CD4-positive, alpha-beta memory T cell (primary cell): ENCODE measurements at regions not wholly inside any gene's neighbourhood (a gene's known extent, or its start where the extent isn't known, plus 50 kb on each side); places are given as distances from the start of the nearest gene placed in this dataset.

Experiments used
- CTCF ChIA-PET: fragments of 350-600 bp; sonication (Branson Sonifier 250); formaldehyde crosslinking; loops from one replicate; lab custom pipeline; 2021; ENCODE audit warnings: inconsistent platforms; ENCODE audit not compliant: partially characterized antibody; lab: Charles Lee
- POLR2A ChIA-PET: fragments of 350-600 bp; sonication (Branson Sonifier 250); formaldehyde crosslinking; loops from one replicate; lab custom pipeline; 2021; ENCODE audit not compliant: partially characterized antibody; lab: Charles Lee
- DNase-seq, 5 donors: peaks; one replicate each; pipeline versions ENCODE4 v3.0.0 to v3.0.0-alpha.2; 2020 to 2022; ENCODE audit warnings: mixed read lengths in 1 of 5
- H3K27ac ChIP-seq: one replicate; pipeline ENCODE4 v1.7.0; 2013; ENCODE audit warnings: low read depth, low read length
- H3K27me3 ChIP-seq: 2 replicates; pipeline ENCODE4 v1.7.0; 2013; ENCODE audit warnings: mild to moderate bottlenecking, low read length, moderate library complexity; ENCODE audit not compliant: insufficient read depth
- H3K36me3 ChIP-seq: 2 replicates; pipeline ENCODE4 v1.7.0; 2013; ENCODE audit warnings: mild to moderate bottlenecking, low read length, moderate library complexity; ENCODE audit not compliant: insufficient read depth
- H3K4me1 ChIP-seq: 2 replicates; pipeline ENCODE4 v1.7.0; 2013; ENCODE audit warnings: mild to moderate bottlenecking, low read length, moderate library complexity; ENCODE audit not compliant: insufficient read depth
- H3K4me3 ChIP-seq, 2 donors: one replicate each; pipeline ENCODE4 v1.7.0; 2013; ENCODE audit warnings: low read length in 2 of 2, mild to moderate bottlenecking in 1 of 2
- H3K9me3 ChIP-seq, 2 donors: one replicate each; pipeline ENCODE4 v1.7.0; 2013; ENCODE audit warnings: low read length in 2 of 2, control low read depth in 1 of 2; ENCODE audit not compliant: control insufficient read depth in 1 of 2
- H3K27ac Mint-ChIP-seq, 7 donors: one replicate each; pipeline ENCODE4 v1.8.0; 2020 to 2021; ENCODE audit warnings: mixed read lengths in 7 of 7, mild to moderate bottlenecking in 6 of 7, inconsistent platforms in 3 of 7, moderate library complexity in 3 of 7
- H3K27me3 Mint-ChIP-seq, 2 donors: one replicate each; pipeline ENCODE4 v1.8.0; 2020 to 2021; ENCODE audit warnings: mixed read lengths in 2 of 2
- H3K36me3 Mint-ChIP-seq, 2 donors: one replicate each; pipeline ENCODE4 v1.8.0; 2020 to 2021; ENCODE audit warnings: mixed read lengths in 2 of 2, inconsistent platforms in 1 of 2, mild to moderate bottlenecking in 1 of 2
- H3K4me1 Mint-ChIP-seq, 4 donors: one replicate each; pipeline ENCODE4 v1.8.0; 2020 to 2021; ENCODE audit warnings: mixed read lengths in 4 of 4, mild to moderate bottlenecking in 1 of 4
- H3K4me3 Mint-ChIP-seq, 8 donors: one replicate each; pipeline ENCODE4 v1.8.0; 2020 to 2021; ENCODE audit warnings: mixed read lengths in 8 of 8, mild to moderate bottlenecking in 7 of 8, moderate library complexity in 6 of 8, inconsistent platforms in 3 of 8
- H3K9me3 Mint-ChIP-seq, 8 donors: one replicate each; pipeline ENCODE4 v1.8.0; 2020 to 2021; ENCODE audit warnings: mixed read lengths in 8 of 8, mild to moderate bottlenecking in 5 of 8, inconsistent platforms in 3 of 8, moderate library complexity in 1 of 8
- intact Hi-C: fragments of 100-400 bp; cut with micrococcal nuclease; formaldehyde crosslinking; loops from one replicate; pipeline ENCODE4 v1.15.1; 2023

GRCh38 chr5:125587631-125588030 is 835.6 kb upstream of the GRAMD2B start:
- H3K4me1 ChIP-seq, result no peaks in the 10 kb centered on the region
- Mint-ChIP-seq H3K4me1 (no peaks in the 10 kb centered on the region), H3K4me3 (no peak overlapping the region), H3K9me3 (peaks cover 0 to 11% (median 4%) of the 10 kb centered on the region in 8 donors), H3K27me3 (no peaks in the 10 kb centered on the region), H3K36me3 (no peaks in the 10 kb centered on the region), H3K27ac (no peak overlapping the region)
- H3K27me3 ChIP-seq, result no peaks in the 10 kb centered on the region
- CTCF ChIA-PET, result no interaction called here
- POLR2A ChIA-PET, result no interaction called here
- intact Hi-C loops, result no loop called here
- H3K27ac ChIP-seq, result no peak overlapping the region
- peaks cover 0 to 4% of the 10 kb centered on the region in 2 donors for H3K9me3 ChIP-seq
- no peak for DNase-seq
- H3K4me3 ChIP-seq, result no peak overlapping the region
- H3K36me3 ChIP-seq, result no peaks in the 10 kb centered on the region

GRCh38 chr5:125592856-125593255 is 830.4 kb upstream of the GRAMD2B start:
- Mint-ChIP-seq H3K27ac (no peak overlapping the region), H3K4me1 (no peaks in the 10 kb centered on the region), H3K36me3 (no peaks in the 10 kb centered on the region), H3K9me3 (peaks cover 0 to 22% (median 6%) of the 10 kb centered on the region in 8 donors), H3K4me3 (no peak overlapping the region), H3K27me3 (no peaks in the 10 kb centered on the region)
- H3K27ac ChIP-seq, result no peak overlapping the region
- no peak overlapping the region for H3K4me3 ChIP-seq
- H3K9me3 ChIP-seq, result peaks cover 0 to 4% of the 10 kb centered on the region in 2 donors
- CTCF ChIA-PET, result no interaction called here
- H3K27me3 ChIP-seq, result no peaks in the 10 kb centered on the region
- POLR2A ChIA-PET, result no interaction called here
- intact Hi-C loops, result no loop called here
- H3K4me1 ChIP-seq, result no peaks in the 10 kb centered on the region
- no peaks in the 10 kb centered on the region for H3K36me3 ChIP-seq
- no peak for DNase-seq

- Mint-ChIP-seq H3K27ac (no peak overlapping the region), H3K9me3 (peaks cover 0 to 18% (median 6%) of the 10 kb centered on the region in 8 donors), H3K4me3 (no peak overlapping the region), H3K36me3 (no peaks in the 10 kb centered on the region), H3K4me1 (no peaks in the 10 kb centered on the region), H3K27me3 (no peaks in the 10 kb centered on the region)
- Histone ChIP-seq H3K27me3 (no peaks in the 10 kb centered on the region), H3K27ac (no peak overlapping the region), H3K36me3 (no peaks in the 10 kb centered on the region), H3K4me3 (no peak overlapping the region), H3K4me1 (no peaks in the 10 kb centered on the region), H3K9me3 (peaks cover 0 to 4% of the 10 kb centered on the region in 2 donors)
- ChIA-PET CTCF (no interaction called here), POLR2A (no interaction called here)
- intact Hi-C loops, result no loop called here
- DNase-seq, result no peak
Measured at GRCh38 chr5:125595095-125595494, 828.1 kb upstream of the GRAMD2B start.

GRCh38 chr5:125595845-125596244 is 827.4 kb upstream of the GRAMD2B start:
- H3K4me1 Mint-ChIP-seq, result no peaks in the 10 kb centered on the region
- no peak for DNase-seq
- Histone ChIP-seq H3K4me1 (no peaks in the 10 kb centered on the region), H3K4me3 (no peak overlapping the region), H3K27ac (no peak overlapping the region), H3K27me3 (no peaks in the 10 kb centered on the region), H3K9me3 (peaks cover 0 to 4% of the 10 kb centered on the region in 2 donors), H3K36me3 (no peaks in the 10 kb centered on the region)
- H3K36me3 Mint-ChIP-seq, result no peaks in the 10 kb centered on the region
- ChIA-PET CTCF (no interaction called here), POLR2A (no interaction called here)
- H3K9me3 Mint-ChIP-seq, result peaks cover 0 to 14% (median 6%) of the 10 kb centered on the region in 8 donors
- H3K27me3 Mint-ChIP-seq, result no peaks in the 10 kb centered on the region
- intact Hi-C loops, result no loop called here
- H3K4me3 Mint-ChIP-seq, result no peak overlapping the region
- no peak overlapping the region for H3K27ac Mint-ChIP-seq

- no peak overlapping the region for H3K27ac ChIP-seq
- intact Hi-C loops, result no loop called here
- no peaks in the 10 kb centered on the region for H3K4me1 Mint-ChIP-seq
- H3K27ac Mint-ChIP-seq, result no peak overlapping the region
- ChIA-PET POLR2A (no interaction called here), CTCF (no interaction called here)
- H3K4me1 ChIP-seq, result no peaks in the 10 kb centered on the region
- H3K27me3 ChIP-seq, result no peaks in the 10 kb centered on the region
- no peak for DNase-seq
- H3K4me3 ChIP-seq, result no peak overlapping the region
- no peaks in the 10 kb centered on the region for H3K27me3 Mint-ChIP-seq
- no peaks in the 10 kb centered on the region for H3K36me3 Mint-ChIP-seq
- H3K9me3 Mint-ChIP-seq, result peaks cover 0 to 15% (median 6%) of the 10 kb centered on the region in 8 donors
- no peaks in the 10 kb centered on the region for H3K9me3 ChIP-seq
- H3K4me3 Mint-ChIP-seq, result no peak overlapping the region
- H3K36me3 ChIP-seq, result no peaks in the 10 kb centered on the region
Measured at GRCh38 chr5:125597338-125597737, 825.9 kb upstream of the GRAMD2B start.

- H3K9me3 Mint-ChIP-seq, result peaks cover 0 to 10% (median 6%) of the 10 kb centered on the region in 8 donors
- CTCF ChIA-PET, result no interaction called here
Measured at GRCh38 chr5:125600559-125600958, 822.6 kb upstream of the GRAMD2B start.

GRCh38 chr5:125602184-125602583 is 821.0 kb upstream of the GRAMD2B start:
- intact Hi-C loops, result no loop called here
- no peak overlapping the region for H3K4me3 Mint-ChIP-seq
- H3K27ac Mint-ChIP-seq, result no peak overlapping the region
- Histone ChIP-seq H3K9me3 (no peaks in the 10 kb centered on the region), H3K27me3 (no peaks in the 10 kb centered on the region), H3K4me1 (no peaks in the 10 kb centered on the region), H3K27ac (no peak overlapping the region), H3K36me3 (no peaks in the 10 kb centered on the region), H3K4me3 (no peak overlapping the region)
- H3K4me1 Mint-ChIP-seq, result no peaks in the 10 kb centered on the region
- no peaks in the 10 kb centered on the region for H3K27me3 Mint-ChIP-seq
- ChIA-PET CTCF (no interaction called here), POLR2A (no interaction called here)
- DNase-seq, result no peak
- H3K9me3 Mint-ChIP-seq, result peaks cover 0 to 16% (median 7%) of the 10 kb centered on the region in 8 donors
- no peaks in the 10 kb centered on the region for H3K36me3 Mint-ChIP-seq

More at GRCh38 chr5:125600559-125600958, 822.6 kb upstream of the GRAMD2B start:
- no peak for DNase-seq
- H3K27ac ChIP-seq, result no peak overlapping the region
- no peaks in the 10 kb centered on the region for H3K4me1 ChIP-seq
- Mint-ChIP-seq H3K4me3 (no peak overlapping the region), H3K4me1 (no peaks in the 10 kb centered on the region), H3K27ac (peak overlapping the region in 1 of 7 donors; percentile 2), H3K36me3 (no peaks in the 10 kb centered on the region), H3K27me3 (no peaks in the 10 kb centered on the region)
- POLR2A ChIA-PET, result no interaction called here
- no peaks in the 10 kb centered on the region for H3K36me3 ChIP-seq
- no peaks in the 10 kb centered on the region for H3K9me3 ChIP-seq
- H3K27me3 ChIP-seq, result no peaks in the 10 kb centered on the region
- intact Hi-C loops, result no loop called here
- H3K4me3 ChIP-seq, result no peak overlapping the region

- CTCF ChIA-PET, result no interaction called here
- Mint-ChIP-seq H3K4me3 (no peak overlapping the region), H3K36me3 (no peaks in the 10 kb centered on the region), H3K27ac (no peak overlapping the region), H3K27me3 (no peaks in the 10 kb centered on the region), H3K4me1 (no peaks in the 10 kb centered on the region), H3K9me3 (peaks cover 0 to 12% (median 7%) of the 10 kb centered on the region in 8 donors)
- Histone ChIP-seq H3K27ac (no peak overlapping the region), H3K36me3 (no peaks in the 10 kb centered on the region), H3K27me3 (no peaks in the 10 kb centered on the region), H3K4me1 (no peaks in the 10 kb centered on the region), H3K9me3 (no peaks in the 10 kb centered on the region), H3K4me3 (no peak overlapping the region)
- POLR2A ChIA-PET, result no interaction called here
- DNase-seq, result no peak
- intact Hi-C loops, result no loop called here
Measured at GRCh38 chr5:125603321-125603720, 819.9 kb upstream of the GRAMD2B start.
